Endothelial cell of umbilical vein (primary cell): ENCODE measurements at regions not wholly inside any gene's neighbourhood (a gene's known extent, or its start where the extent isn't known, plus 50 kb on each side); places are given as distances from the start of the nearest gene placed in this dataset.

Experiments used
- BruUV-seq: library from RNA; stranded (reverse); fragments of 400-500 nt; replicated peaks from 2 replicates; lab custom pipeline; 2021; lab: Mats Ljungman, UMichigan
- CTCF ChIA-PET: fragments of 300-600, 350-600 bp; sonication (Branson Sonifier 250); formaldehyde crosslinking; loops from one replicate; lab custom pipeline; 2021; ENCODE audit warnings: antibody characterized with exemption, inconsistent platforms; lab: Charles Lee
- POLR2A ChIA-PET: fragments of 300-600, 350-600 bp; sonication (Branson Sonifier 250); formaldehyde crosslinking; loops from one replicate; lab custom pipeline; 2021; ENCODE audit warnings: antibody characterized with exemption, inconsistent platforms; lab: Charles Lee
- DNase-seq: peaks from one replicate; pipeline ENCODE4 v3.0.0-alpha.2; 2011; ENCODE audit warnings: low read depth, low spot score
- FAIRE-seq: peaks from 2 replicates; lab custom pipeline; 2011; peaks lifted over from hg19 to GRCh38; lab: Jason Lieb, UNC
- H2AFZ ChIP-seq: 2 replicates; pipeline ENCODE4 v1.6.0; 2012; ENCODE audit warnings: low read depth, low read length, control low read depth, inconsistent platforms
- H3K27ac ChIP-seq: 2 replicates; pipeline ENCODE4 v1.5.1; 2011; ENCODE audit warnings: low read depth, mild to moderate bottlenecking, control low read depth, low read length, moderate library complexity; ENCODE audit not compliant: insufficient read depth
- H3K27me3 ChIP-seq, 2 experiments: 2 replicates each; pipeline versions ENCODE4 v1.6.0 to v1.6.1; 2011; ENCODE audit warnings: low read length in 2 of 2, mixed read lengths in 1 of 2; ENCODE audit not compliant: control insufficient read depth in 2 of 2, insufficient read depth in 2 of 2
- H3K36me3 ChIP-seq, 2 experiments: 2 replicates in 1 of 2; 3 replicates in 1 of 2; pipeline ENCODE4 v1.5.1; 2011; ENCODE audit warnings: low read length in 2 of 2, mild to moderate bottlenecking in 1 of 2, moderate library complexity in 1 of 2; ENCODE audit not compliant: control insufficient read depth in 2 of 2, insufficient read depth in 2 of 2; ENCODE audit errors: extremely low read depth in 1 of 2
- H3K4me1 ChIP-seq: 3 replicates; pipeline ENCODE4 v1.5.1; 2011; ENCODE audit warnings: mild to moderate bottlenecking, low read length; ENCODE audit not compliant: control insufficient read depth, insufficient read depth; ENCODE audit errors: extremely low read depth
- H3K4me2 ChIP-seq: 2 replicates; pipeline ENCODE4 v1.6.1; 2011; ENCODE audit warnings: low read length, control low read depth, mixed read lengths; ENCODE audit not compliant: insufficient read depth
- H3K4me3 ChIP-seq, 3 experiments: fragments of 200-600 bp in 1 of 3; sonication (generic), shearing (Covaris generic) in 1 of 3; replicated peaks in 1 of 3; 2 replicates each; pipeline ENCODE4 v1.5.1; 2011 to 2016; ENCODE audit warnings: control low read depth in 3 of 3, low read length in 3 of 3, mild to moderate bottlenecking in 2 of 3, inconsistent platforms in 1 of 3, low read depth in 1 of 3, moderate library complexity in 1 of 3; ENCODE audit not compliant: insufficient read depth in 1 of 3
- H3K79me2 ChIP-seq: 2 replicates; pipeline ENCODE4 v1.6.0; 2012; ENCODE audit warnings: low read length, inconsistent platforms; ENCODE audit not compliant: control insufficient read depth, insufficient read depth
- H3K9ac ChIP-seq: replicated peaks from 2 replicates; pipeline ENCODE3; 2011; ENCODE audit warnings: low read length, control low read depth; ENCODE audit not compliant: insufficient read depth; ENCODE audit errors: extremely low read depth
- H3K9me1 ChIP-seq: replicated peaks from 3 replicates; pipeline ENCODE4 v1.6.0; 2011; ENCODE audit warnings: mild to moderate bottlenecking, low read length; ENCODE audit not compliant: control insufficient read depth, insufficient read depth; ENCODE audit errors: extremely low read depth
- H3K9me3 ChIP-seq: replicated peaks from 2 replicates; pipeline ENCODE4 v1.5.1; 2012; ENCODE audit warnings: low read length, inconsistent platforms; ENCODE audit not compliant: control insufficient read depth, insufficient read depth
- H4K20me1 ChIP-seq: replicated peaks from 2 replicates; pipeline ENCODE3; 2011; ENCODE audit warnings: mild to moderate bottlenecking, low read length; ENCODE audit not compliant: control insufficient read depth, insufficient read depth; ENCODE audit errors: extremely low read depth
- CTCF ChIP-seq, 2 donors: IDR thresholded peaks; 1 replicate in 1 of 2; 2 replicates in 1 of 2; pipeline ENCODE4 v1.5.1; 2011; ENCODE audit warnings: low read length in 2 of 2, mild to moderate bottlenecking in 2 of 2, moderate library complexity in 2 of 2, control low read depth in 1 of 2, inconsistent platforms in 1 of 2, low read depth in 1 of 2; ENCODE audit not compliant: insufficient read depth in 1 of 2; ENCODE audit errors: extremely low read depth in 1 of 2
- EZH2 ChIP-seq: IDR thresholded peaks from 2 replicates; pipeline ENCODE4 v1.6.1; 2012; ENCODE audit warnings: borderline replicate concordance, low read depth, mild to moderate bottlenecking, moderate library complexity, low read length, inconsistent platforms; ENCODE audit not compliant: severe bottlenecking
- FOS ChIP-seq: IDR thresholded peaks from 2 replicates; pipeline ENCODE4 v1.6.1; 2011; ENCODE audit warnings: mild to moderate bottlenecking, low read length, moderate library complexity, borderline replicate concordance; ENCODE audit not compliant: insufficient read depth
- GATA2 ChIP-seq: IDR thresholded peaks from 2 replicates; pipeline ENCODE4 v1.7.0; 2011; ENCODE audit warnings: low read depth, mild to moderate bottlenecking, moderate library complexity, mixed read lengths, low read length; ENCODE audit not compliant: insufficient read length, insufficient read depth
- MAX ChIP-seq: IDR thresholded peaks from 2 replicates; pipeline ENCODE4 v1.6.1; 2011; ENCODE audit not compliant: insufficient read depth, insufficient read length
- MYC ChIP-seq: IDR thresholded peaks from one replicate; pipeline ENCODE4 v1.6.1; 2011; ENCODE audit warnings: mild to moderate bottlenecking, low read depth, low read length
- dilution Hi-C: fragments of 300-500 bp; cut with MboI; formaldehyde crosslinking; loops from one replicate; pipeline ENCODE4 v1.15.0; 2019; ENCODE audit warnings: low sequenced_read_pairs; ENCODE audit not compliant: extremely low pct_ligation_motif_present
- intact Hi-C: fragments of 100-400 bp; cut with micrococcal nuclease; formaldehyde crosslinking; loops from one replicate; pipeline ENCODE4 v1.10.0; 2022

DNA sequence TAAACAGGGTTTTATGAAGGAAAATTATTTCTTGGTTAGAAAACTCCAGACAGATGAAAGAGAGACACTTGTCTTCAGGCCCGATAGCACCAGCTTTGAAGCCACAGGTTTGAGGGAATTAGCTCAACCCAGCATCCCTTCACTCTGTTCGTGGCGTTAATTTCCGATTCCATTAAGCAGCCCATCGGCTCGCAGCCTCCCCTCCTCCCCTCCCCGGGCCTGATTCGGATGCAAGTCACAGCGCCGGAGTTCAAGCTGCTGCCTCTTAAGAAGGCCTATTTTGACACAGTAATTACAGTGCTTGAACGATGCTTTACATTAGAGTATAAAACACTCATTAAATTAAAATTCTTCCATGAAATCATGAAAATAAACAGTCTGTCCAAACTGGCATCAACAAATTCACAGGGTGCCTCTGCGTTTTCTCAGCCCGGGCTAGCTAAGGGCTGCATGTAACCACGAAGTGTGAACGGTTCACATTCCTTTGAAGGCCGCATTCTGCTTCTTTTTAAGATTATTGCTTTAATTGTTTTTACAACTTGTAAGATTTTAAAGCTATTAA lies 145.8 kb downstream of the DICER1 start:
- POLR2A ChIA-PET = no interaction called here

More for the DNA sequence above, 145.8 kb downstream of the DICER1 start:
- FAIRE-seq (no peak), DNase-seq (no peak)
- H3K9me3 ChIP-seq = no peaks in the 10 kb centered on the region
- H3K4me3 ChIP-seq = no peak overlapping the region
- H3K27ac ChIP-seq = no peak overlapping the region
- BruUV-seq = no TSS peak
- H3K79me2 ChIP-seq = no peaks in the 10 kb centered on the region
- H2AFZ ChIP-seq = no peak overlapping the region
- intact Hi-C loops (no loop called here), dilution Hi-C loops (no loop called here)
- TF ChIP-seq FOS = no peak
- no peak for TF ChIP-seq GATA2
- no peak for TF ChIP-seq MYC
- no peak for TF ChIP-seq EZH2
- no peak for TF ChIP-seq MAX
- no peak for TF ChIP-seq CTCF (IDR thresholded peaks at IDR 0.05; ENCODE audit: extremely low read depth in 1 of 2, insufficient read depth in 1 of 2, low read depth in 1 of 2, low read length in 2 of 2)
- CTCF ChIA-PET = no interaction called here
- H3K36me3 ChIP-seq = no peaks in the 10 kb centered on the region
- no peak overlapping the region for H3K9ac ChIP-seq
- H3K9me1 ChIP-seq = no peaks in the 10 kb centered on the region
- H3K4me1 ChIP-seq = no peaks in the 10 kb centered on the region
- H3K27me3 ChIP-seq = no peaks in the 10 kb centered on the region
- H4K20me1 ChIP-seq = no peaks in the 10 kb centered on the region
- H3K4me2 ChIP-seq = no peak overlapping the region
